Activated T-cell treated with anti-CD3 and anti-CD28 coated beads, Interleukin-2, amount 50 U/mL, for 48 hours (primary cell): ENCODE measurements at regions not wholly inside any gene's neighbourhood (a gene's known extent, or its start where the extent isn't known, plus 50 kb on each side); places are given as distances from the start of the nearest gene placed in this dataset.
"Not testable (repeated sequence)": the region's sequence is repeated elsewhere in the genome, so short reads cannot be mapped to it uniquely, and the experiment has no call there.

Source experiments
- DNase-seq, 2 experiments: peaks; one replicate each; pipeline ENCODE4 v3.0.0-alpha.2; 2020

DNA sequence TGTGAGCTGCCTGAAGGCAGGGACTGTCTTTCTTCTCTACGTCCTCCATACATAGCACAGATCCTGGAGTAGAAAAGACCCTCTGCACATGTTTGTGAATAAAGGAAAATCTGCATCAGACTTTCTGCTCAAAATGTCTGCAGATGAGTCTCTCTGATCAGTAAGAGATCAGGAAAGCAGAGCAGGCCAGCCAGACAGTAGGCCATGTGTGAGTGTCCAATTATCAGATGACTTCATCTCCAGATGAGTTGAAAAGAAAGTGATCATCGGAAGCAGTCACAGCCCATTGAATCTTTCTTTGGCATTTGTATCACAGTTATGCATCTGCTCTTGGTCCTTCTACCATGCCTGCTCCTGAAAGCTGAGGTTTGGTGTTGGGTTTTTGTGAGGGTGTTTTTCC is 298.7 kb upstream of the NCAM1 start:
- DNase-seq: no peak

DNA sequence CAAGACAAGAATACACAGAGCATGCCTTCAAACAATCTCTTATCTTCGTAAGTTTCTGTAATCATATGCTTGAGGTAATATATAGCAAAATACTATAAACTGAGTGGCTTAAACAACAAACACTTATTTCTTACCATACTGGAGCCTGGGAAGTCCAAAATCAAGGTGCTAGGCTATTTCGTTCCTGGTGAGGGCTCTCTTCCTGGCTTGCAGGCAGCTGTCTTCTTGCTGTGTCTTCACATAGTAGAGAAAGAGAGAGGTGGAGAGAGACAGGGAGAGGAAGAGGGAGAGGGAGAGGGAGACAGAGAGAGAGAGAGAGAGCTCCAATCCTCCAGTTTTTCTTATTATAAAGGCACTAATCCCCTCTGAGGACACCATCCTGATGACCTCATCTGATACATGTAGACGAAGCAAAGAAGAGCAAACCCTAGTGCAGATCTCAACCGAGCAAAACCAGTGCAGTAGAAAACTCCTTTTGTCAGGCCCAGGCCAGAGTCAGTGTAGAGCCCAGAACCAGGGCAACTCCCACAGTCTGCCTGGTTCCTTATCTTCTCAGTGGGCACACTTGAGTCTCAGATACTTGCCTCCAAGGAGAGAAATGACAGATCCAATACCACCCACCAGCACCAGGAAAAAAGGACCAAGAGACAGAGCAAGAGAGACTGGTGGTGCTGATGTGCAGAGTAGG is 297.1 kb upstream of the NCAM1 start:
- DNase-seq: no peak

DNA sequence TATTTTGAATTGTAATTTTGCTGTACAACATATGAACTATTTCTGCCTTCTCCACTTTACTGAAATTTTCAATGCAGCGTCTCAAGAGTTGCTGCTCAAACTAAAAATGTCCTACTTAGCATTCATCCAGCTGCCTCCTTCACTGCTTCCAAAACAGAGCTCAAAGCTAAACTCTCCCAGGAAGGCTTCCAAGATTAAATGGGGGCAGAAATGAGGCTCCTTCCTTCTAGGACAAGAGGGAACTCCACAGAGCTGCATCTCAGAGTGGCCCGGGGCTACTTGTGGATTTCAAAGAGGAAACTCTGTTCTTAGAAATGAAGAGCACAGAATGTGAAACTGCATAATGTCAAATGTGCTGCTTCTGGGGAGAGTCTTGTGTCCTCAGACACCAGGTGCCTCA is 295.9 kb upstream of the NCAM1 start:
- DNase-seq: no peak

GRCh38 chr11:112666253-112666652 is 295.0 kb upstream of the NCAM1 start:
- no peak for DNase-seq

DNA sequence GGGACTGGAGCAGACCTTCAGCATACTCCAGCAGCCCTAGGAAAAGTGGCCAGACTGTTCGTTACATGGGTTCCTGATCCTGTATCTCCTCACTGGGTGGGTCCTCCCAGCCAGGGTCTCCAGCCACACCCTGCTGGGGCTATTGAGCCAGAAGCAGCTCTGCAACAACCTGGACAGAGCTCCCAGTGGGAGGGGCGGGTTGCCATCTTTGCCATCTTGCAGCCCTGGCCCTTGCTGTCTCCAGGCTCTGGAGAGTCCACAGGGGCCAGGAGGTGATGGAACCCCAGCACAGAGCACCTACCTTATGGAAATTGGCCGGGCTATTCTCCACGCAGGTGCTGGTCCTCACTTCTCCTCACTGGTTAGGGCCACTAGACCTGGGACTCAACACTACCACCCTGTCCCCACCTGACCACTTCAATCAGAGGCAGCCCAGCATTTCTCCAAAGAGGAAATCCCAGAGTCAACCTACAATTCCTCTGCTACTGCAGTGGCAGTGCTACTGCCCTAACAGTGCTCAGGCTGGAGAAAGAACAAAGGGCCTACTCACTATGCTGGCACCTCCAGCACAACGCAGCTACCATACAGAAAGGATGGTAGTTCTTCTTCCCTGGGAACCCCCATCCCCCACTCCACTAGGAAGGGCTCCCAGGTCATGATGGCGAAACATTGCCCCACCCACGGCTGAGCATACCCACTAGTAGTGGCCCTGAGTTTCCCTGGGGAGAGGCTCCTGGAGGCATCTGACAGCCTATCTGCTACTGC is 290.2 kb upstream of the NCAM1 start:
- DNase-seq: no peak

- not testable (repeated sequence) for DNase-seq
Observed at GRCh38 chr11:112673401-112673800, 287.8 kb upstream of the NCAM1 start.

DNA sequence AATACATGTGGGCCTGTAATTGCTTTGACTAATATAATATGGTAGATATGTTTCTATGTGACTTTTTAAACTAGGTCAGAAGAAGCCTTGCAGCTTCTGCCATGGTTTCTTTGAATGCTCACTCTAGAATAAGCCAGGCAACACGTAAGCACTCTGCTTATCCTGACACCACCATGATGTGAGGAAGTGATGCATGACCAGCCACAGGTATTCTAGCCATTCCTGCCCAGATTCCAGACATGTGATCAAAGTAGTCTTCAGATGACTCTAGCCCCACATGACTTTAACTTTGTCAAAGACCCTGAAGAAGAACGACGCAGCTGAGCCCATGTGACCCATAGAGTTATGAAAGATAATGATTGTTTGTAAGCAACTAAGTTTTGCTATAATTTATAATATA is 276.1 kb upstream of the NCAM1 start:
- DNase-seq: no peak

- DNase-seq: no peak
Observed at GRCh38 chr11:112689851-112690250, 271.4 kb upstream of the NCAM1 start.

DNA sequence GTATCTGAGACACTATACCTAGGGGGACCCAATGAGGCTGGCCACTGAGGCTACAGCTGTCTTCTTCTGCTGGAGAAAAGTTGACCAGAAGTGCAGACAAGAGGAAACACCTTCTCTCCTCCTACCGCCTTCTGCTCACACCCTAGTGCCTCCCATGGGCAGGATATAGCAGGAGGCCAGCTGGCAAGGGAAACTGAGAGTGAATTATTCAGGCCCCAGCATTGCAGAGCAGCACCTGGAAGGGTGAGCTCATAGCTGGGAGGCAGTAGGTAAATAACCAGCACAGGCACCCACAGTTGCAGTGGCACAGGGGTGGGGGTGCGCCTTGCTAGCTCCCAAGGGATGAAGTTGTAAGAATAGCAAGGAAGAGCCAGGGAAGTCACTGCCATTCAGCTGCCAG is 267.4 kb upstream of the NCAM1 start:
- DNase-seq: no peak

GRCh38 chr11:112694245-112694644 is 267.0 kb upstream of the NCAM1 start:
- DNase-seq: no peak

DNA sequence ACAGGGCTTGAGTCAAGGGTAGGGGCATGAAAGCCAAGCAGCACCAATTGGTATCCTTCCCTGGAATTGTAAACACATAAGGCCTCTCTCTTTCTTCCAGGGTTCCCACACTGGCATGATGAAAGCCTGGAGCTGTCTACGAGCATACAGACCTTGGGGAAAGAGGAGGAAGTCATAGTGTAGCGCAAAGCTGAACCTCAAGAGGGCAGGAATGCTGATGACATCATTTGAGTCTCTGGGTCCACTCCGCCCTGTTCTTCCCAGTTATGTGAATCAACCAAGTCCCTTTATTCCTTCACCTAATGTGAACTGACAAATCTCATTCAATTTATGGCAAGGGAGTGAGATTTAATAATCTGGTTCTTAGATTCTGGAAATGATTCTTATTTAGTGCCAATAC is 266.4 kb upstream of the NCAM1 start:
- DNase-seq: no peak

GRCh38 chr11:112697391-112698178 is 263.6 kb upstream of the NCAM1 start:
- no peak for DNase-seq

- DNase-seq: no peak
Observed at GRCh38 chr11:112705148-112705547, 256.1 kb upstream of the NCAM1 start.

DNA sequence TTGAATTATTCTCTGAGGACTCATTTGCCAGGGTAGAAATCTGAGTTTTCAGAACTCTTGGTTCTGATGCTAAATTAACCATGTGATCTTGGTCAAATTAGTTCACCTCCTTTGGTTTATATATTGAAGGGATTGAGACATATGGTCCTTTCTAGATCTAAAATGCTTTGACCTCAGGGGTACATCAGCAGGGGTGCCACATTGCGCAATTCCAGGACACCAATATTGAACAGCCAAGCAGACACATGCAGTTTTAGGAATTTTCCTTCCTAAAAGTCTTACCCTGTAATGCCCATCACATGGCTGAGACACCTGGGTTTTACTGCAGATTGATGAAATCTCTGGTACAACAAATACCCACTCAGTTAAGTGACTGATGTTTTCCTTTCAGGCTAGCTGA is 254.4 kb upstream of the NCAM1 start:
- DNase-seq: no peak

GRCh38 chr11:112714340-112714739 is 246.9 kb upstream of the NCAM1 start:
- not testable (repeated sequence) for DNase-seq

GRCh38 chr11:112715056-112715455 is 246.2 kb upstream of the NCAM1 start:
- DNase-seq: no peak

DNA sequence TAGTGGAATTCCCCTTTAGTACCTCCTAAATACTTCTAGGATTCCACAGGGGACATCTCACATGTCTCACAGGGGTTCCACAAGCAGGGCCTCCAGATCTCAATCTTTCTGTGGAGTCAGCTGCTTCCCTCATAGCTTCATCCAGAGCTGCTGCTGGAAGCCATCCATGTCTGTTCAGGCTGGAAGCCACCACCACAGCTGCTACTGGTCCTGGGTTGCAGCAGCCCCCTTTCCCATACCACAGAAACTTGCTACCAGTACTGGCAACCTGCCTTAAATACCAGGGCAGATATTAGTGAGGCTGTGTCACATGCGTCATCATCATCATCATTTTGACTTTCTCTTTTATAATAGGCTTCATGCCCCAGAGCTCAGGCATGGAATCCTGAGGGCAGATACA is 242.7 kb upstream of the NCAM1 start:
- no peak for DNase-seq

GRCh38 chr11:112719736-112720525 is 241.3 kb upstream of the NCAM1 start:
- no peak for DNase-seq

- no peak for DNase-seq
Observed at GRCh38 chr11:112722148-112722547, 239.1 kb upstream of the NCAM1 start.

DNA sequence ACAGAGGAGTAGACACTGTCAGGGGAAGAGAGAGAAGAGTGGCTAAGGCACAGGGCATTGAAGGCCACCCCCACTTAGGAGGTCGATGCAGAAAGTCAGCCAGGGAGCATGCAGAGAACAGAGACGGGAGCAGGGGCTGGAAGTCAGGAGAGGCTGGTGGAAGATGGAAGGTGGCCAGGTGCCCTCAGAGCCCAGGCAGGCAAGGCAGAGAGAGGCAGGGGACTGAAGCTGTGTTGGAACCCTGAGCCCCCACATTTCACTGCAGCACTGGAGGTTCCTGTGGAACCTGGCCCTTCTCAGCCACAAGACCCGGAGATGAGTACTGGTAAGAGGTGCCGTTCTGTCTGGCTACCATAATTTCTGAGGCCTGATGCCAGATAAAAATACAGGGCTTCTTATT is 238.3 kb upstream of the NCAM1 start:
- no peak for DNase-seq

DNA sequence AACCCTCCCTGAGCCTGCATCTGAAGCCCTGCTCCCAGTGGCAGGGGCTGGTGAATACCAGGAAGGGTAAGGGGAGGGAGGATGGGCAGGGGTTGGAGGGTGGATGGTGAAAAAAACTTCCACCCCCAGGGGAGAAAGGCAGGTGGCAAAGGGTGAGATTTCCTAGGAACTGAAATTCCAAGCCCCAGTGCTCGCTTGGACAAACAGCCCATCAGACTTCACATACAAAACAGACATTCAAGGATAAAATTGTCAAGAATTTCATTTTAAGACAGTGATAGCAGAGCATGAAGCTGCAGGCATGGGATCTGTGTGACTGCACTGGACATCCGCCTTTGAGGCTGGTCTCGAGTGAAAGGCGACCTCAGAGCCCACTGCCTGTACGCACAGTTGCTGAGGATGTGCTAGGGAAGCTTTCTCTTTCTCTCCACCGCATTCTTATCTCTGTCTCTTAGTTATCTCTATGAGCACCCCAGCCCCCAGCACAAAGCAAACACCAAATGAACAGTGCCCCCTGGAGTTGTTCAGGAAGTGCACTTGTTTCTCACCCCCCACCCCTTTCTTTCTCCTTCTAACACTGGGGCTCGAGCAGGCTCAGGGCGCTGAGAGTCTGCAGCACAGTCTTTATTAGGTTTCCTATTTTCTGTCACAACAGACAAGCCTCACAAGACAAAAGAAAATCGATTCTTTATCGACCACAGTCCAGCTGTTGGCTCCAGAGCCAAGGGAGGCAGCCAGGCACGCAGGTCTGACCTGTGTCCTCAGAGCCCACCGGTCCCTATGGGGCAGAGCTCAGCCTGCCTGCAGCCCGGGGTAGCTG is 237.3 kb upstream of the NCAM1 start:
- no peak for DNase-seq

DNA sequence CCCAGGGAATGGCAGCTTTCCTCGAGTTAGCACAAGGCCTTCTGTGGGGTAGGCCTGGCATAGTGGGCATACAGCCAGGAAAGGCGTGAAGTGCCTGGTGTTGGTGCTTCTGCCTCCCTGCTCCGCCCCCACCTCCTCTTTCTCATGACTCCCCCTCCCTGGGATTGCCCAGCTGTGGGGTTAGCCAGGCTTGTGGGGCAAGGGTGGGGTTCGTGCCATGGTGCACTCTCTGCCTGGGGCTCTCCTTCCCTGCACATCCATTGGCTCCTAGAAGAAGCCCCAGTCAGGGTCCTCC is 236.8 kb upstream of the NCAM1 start:
- DNase-seq: no peak
